ENCODE measurements at regions not wholly inside any gene's neighbourhood (a gene's known extent, or its start where the extent isn't known, plus 50 kb on each side); places are given as distances from the start of the nearest gene placed in this dataset.
"Not testable (repeated sequence)": the region's sequence is repeated elsewhere in the genome, so short reads cannot be mapped to it uniquely, and the experiment has no call there.

DNA sequence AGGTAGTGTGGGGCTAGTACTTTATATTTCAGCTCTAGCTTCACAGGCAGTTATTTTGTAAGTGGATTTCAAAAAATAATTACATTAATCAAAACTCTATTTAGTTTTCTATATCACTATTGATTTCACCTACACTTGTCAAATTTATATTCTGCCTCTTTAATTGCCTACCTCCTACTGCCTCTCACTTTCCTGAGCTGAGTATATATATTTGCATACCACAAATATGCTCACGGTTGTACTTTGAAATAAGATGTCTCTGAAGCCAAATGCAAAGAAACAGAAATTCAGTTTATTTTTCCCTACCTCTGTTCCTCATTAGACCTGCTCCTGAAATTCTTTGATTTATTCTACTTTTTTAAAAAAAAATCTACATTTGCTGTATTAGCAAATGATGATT lies 309.3 kb upstream of the TGFBR2 start:
- DNase-seq, result no peak

DNA sequence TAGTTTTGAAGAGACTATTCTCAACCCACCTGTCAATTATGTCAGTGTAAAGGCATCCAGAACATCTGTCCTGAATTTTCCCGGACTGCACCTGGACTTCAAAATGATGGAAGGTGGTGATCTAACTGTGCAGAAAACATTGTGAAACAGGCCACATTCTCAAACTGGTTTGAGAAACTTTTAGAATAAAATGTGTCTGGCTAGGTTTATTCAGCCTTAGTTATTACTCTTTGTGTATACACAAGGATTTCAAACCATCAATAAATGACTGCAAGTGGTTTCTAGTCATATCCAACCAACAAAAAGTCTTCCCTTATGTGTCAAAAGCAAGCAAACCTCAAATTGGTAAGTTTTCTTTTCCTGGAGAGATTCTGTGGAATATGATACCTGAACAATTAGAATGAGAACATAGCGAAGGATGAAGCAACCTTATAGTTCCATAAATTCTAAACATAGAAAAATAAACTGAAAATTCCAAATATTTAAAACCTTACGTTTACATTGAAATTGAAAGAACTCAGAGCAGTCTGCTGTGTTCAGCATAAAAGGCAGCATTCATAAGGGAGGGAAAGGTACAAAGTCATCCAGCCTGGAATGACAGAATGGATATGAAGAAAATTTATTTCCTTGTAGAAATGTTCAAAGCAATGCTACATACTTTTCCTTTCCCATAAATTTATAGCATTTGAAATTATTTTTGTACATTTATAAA lies 306.6 kb upstream of the TGFBR2 start:
- DNase-seq, result no peak

DNA sequence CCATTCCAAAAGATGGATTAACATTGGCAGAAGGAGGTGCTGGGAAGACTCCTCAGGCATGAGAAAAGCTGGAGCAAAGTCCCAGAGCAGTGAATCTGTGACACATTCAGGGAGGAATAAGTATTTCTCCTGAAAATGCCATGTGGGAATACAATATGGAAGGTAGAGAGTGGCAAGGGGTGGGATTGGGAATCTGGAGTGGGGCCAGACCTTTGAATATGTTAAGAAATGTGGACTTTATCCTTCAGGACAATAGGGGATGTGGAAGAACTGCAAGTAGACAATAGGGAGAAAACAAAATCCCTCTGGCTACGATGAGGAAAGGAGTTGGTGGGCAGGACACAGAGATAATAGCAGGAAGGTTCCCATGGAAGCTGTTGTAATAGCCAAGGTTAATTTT lies 305.6 kb upstream of the TGFBR2 start:
- DNase-seq, result no peak

DNA sequence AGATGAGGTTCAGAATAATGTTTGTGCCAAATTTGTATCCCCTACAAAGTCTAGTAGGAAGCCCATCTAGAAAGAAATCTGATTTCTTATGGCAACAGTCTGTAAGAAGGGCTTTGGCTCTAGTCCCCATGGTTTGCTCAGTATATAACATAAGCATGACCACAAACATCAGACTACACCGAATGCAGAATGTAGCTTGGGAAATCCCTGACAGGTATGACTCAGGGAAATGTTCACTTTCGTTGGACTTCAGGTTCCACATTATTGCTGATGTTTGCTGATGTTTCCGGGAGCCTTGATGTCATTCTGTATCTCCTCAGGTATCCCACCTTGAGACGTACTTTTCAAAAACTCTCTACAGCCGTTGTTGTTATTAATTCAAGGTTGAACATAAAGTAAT lies 304.4 kb upstream of the TGFBR2 start:
- no peak for DNase-seq

DNA sequence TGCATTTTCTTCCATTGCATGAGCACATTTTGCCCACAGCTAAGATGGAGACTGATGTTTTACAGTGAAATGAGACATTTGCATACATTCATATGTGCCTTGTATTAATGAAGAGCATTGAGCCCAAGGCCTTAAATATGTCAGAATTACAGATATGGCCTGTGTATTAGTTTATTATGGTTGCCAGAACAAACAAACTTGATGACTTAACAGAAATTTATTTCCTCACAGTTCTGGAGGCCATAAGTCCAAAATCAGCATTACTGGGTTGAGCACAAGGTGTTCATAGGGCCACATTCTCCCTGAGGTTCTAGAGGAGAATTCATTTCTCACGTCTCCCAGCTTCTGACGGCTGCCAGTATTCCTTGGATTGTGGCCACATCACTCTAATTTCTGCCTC lies 302.6 kb upstream of the TGFBR2 start:
- DNase-seq, result no peak

DNA sequence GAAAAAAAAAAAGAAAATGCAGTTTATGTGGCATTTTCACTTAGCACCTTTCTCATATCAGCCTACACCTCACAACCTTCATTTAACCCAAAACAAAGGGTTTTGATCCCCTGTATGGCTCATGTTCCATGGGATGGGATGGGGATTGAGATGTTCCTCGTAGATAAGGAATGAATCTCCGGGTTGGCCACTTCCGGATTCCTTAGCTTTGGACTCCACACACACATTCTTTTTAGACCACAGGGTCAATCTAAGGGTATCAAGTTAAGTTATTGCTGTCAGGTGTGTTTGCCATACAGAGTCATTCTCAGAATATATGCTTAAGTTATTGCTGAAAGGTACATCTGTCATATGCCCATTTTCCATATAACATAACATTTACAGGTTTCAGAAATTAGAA lies 301.4 kb upstream of the TGFBR2 start:
- DNase-seq, result no peak

DNA sequence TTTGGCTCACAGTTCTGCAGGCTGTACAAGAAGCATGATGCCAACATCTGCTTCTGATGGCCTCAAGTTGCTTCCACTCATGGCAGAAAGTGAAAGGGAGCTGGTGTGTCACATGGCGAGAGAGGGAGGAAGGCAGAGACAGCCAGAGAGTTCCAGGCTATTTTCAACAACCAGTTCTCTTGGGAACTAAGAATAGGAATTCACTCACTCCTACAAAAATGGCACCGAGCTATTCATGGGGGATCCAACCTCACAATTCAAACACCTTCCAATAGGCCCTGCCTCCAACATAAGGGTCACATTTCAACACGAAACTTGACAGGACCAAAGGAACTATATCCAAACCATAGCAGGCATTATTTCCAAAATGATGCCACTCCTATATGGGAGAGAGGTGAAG lies 299.5 kb upstream of the TGFBR2 start:
- no peak for DNase-seq

DNA sequence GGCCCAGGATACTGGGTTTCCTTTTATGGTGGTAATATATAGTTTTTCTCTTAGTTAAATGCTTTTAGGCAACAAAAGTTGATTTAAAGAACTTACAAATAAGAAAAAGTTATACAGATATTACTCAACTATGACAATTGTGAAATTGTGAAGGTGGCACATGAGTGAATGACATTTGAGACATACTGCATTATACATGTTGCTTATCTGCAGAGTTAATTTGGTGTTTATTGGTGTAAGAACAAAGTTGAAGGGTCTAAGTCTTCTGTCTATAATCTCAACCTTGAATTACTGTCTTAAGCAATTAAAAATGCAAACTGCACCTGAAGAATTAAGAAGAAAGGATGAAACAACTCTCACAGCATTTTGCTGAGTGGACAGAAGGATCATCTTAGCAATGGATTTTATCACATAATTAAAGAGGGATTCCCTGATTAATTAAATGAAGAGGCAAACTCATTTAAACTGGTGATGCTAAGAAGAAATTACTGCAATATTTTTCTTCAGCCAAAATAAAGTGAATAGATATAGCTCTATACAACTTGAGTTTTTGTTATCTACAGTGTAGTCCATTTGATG lies 298.9 kb upstream of the TGFBR2 start:
- no peak for DNase-seq

- no peak for DNase-seq
Observed at GRCh38 chr3:30308131-30308530, 298.3 kb upstream of the TGFBR2 start.

DNA sequence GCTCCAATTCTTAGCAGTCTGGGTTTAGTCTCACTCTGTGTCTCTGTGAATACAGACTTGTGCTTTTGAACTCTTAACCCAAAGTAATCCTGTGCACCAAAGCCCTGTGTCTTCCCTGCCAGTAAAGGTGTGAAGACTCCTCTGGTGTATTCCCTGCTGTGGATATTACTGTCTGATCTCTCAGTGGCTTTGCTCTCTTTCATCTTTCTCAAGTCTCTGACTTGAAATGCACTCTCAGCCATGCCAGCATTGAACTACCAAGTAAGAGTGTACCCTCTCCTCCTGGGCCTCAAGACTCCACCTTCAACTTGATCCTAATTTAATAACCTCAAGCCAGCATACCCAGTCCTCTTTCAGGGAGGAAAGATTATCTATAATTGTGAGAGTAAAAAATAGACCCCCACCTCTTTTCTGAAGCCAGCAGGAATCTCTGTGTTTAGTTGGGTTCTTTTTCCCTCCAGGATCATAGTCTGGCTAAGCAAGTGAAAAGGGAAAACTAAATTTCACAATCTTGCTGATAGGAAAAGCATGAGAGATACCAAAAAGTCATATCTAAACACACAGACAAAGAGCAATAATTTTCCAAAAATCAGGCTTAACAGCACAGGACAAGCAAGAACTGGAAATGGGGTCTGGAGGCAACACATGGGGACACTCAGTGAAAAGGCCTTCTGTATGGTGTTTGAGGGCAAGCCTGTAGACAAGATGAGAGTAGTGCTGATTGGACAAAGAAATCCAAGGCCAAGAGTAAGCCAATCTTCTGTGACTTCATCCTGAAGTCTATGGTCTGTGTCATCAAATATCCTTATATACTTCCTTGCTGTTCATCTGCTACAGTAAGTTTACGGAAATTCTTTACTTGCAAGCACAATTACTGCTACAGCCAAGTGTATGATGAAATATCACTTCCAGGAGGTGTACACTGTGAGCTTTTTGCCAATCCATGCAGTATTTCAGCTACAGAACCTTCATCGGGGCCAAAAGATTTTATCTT lies 296.1 kb upstream of the TGFBR2 start:
- no peak for DNase-seq

DNA sequence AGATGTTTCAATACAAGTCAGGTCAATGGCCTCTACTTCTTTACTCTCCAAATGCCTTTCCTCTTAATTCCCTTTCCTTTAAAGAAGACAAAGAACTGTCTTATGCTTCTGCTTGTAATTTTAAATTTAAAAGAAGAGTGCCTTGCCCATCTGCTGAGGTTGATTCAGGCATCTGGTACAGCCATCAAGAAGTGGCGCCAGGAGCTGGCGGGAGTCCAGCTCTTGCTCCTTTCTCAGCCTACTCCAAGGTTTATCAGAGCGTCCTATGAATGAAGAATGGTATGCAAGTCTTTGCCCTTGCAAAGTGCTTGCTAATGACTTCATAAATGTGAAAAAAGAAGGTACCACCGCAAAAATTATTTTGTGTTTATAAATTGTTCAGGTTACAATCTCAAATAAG lies 294.6 kb upstream of the TGFBR2 start:
- no peak for DNase-seq

DNA sequence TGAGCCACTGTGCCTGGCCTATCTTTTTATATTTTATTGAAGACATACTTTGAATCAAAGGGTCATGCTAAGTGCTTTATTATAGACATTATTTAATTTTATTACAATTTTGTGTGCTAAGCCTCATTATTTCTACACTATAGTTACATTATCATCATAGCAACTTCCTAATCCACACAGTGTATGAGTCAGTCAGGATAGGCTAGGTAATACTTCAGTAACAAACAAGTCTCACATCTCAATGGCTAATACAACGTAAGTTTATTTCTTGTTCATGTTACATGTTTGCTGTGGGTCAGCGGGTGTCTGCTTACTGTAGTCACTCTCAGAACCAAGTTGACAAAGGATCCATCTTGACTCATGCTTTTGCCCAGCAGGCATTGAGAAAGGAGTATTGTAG lies 292.6 kb upstream of the TGFBR2 start:
- no peak for DNase-seq

- no peak for DNase-seq
Observed at GRCh38 chr3:30314757-30315325, 291.6 kb upstream of the TGFBR2 start.

- DNase-seq, result peak in 1 of 3 donors; percentile 27
Observed at GRCh38 chr3:30315447-30315846, 291.0 kb upstream of the TGFBR2 start.

GRCh38 chr3:30317561-30317960 lies 288.8 kb upstream of the TGFBR2 start:
- no peak for DNase-seq

DNA sequence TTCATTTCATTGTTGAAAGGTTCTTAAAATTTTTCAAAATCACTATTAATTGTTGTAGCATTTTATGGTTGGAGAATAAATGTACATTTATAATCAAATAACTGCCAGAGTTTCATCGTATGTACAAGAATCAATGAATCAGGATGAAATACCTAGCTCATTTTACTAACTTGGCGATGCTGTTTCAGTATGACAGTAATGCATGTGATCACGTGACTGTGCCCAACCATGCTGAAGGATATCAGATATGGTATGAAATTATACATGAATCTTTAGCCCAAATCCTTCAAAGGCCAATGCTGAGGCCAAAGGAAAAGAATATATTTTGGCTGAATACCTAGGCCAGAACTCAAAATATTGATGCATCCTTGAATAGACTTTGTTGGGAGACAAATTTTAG lies 288.3 kb upstream of the TGFBR2 start:
- DNase-seq, result no peak

DNA sequence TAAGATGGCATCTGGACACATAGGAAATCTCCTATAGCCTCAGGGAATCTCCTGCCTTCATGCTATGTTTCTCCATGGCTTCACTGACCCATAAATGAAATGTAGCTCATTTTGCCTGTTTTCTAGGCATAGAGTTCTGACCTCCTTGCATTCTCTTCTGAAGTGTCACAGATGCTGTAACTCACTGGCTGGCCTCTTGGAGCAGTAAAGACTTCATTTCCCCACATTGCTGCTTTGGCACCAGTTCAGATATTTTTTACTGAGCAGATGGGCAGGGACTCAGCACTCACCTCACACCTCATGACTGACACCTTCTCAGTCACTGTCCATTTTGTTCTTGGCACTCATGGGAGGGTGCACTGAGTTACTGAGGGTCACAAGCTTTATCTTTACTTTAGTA lies 286.7 kb upstream of the TGFBR2 start:
- peak in 1 of 3 donors; percentile 32 for DNase-seq

GRCh38 chr3:30320392-30320791 lies 286.0 kb upstream of the TGFBR2 start:
- no peak for DNase-seq

- DNase-seq, result no peak
Observed at GRCh38 chr3:30321065-30321464, 285.3 kb upstream of the TGFBR2 start.

DNA sequence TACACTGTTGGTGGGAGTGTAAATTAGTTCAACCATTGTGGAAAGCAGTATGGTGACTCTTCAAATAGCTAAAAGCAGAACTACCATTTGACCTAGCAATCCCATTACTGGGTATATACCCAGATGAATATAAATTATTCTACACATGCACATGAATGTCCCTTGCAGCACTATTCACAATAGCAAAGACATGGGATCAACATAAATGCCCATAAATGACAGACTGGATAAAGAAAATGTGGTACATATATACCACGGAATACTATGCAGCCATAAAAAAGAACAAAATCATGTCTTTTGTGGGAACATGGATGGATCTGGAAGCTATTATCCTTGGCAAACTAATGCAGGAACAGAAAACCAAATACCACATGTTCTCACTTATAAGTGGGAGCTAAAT lies 282.8 kb upstream of the TGFBR2 start:
- not testable (repeated sequence) for DNase-seq

DNA sequence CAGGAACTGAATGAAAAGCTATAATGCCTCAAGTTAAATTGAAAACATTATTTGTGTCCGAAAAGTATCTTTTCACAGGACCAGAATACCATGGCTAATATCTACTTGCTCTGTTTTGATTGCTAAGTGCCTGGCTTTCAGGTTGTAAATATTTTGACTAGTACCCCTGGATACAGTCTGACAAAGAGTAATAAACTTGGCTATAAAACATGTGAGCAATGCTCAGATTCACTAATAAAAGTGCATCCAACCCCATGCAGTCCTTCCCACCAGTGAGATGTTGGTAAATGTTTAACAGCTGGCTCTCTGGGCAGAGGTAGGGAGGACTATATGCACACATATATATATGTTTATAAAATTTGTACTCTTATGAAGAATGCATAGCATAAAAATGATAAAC lies 281.8 kb upstream of the TGFBR2 start:
- no peak for DNase-seq

- DNase-seq, result not testable (repeated sequence)
Observed at GRCh38 chr3:30327976-30328375, 278.4 kb upstream of the TGFBR2 start.

Measured in muscle of back (tissue), 3 donors.